DMS53 (cell line): ENCODE measurements at regions not wholly inside any gene's neighbourhood (a gene's known extent, or its start where the extent isn't known, plus 50 kb on each side); places are given as distances from the start of the nearest gene placed in this dataset.

ENCODE experiments used
- DNase-seq: peaks from one replicate; lab custom pipeline; 2025; lab: John Stamatoyannopoulos, UW

- DNase-seq = no peak
Observed at GRCh38 chr3:168394439-168394838, 298.7 kb upstream of the GOLIM4 start.

- DNase-seq = no peak
Observed at GRCh38 chr3:168386301-168386700, 290.6 kb upstream of the GOLIM4 start.

- no peak for DNase-seq
Observed at GRCh38 chr3:168384990-168385389, 289.3 kb upstream of the GOLIM4 start.

GRCh38 chr3:168383573-168383972 is 287.8 kb upstream of the GOLIM4 start:
- DNase-seq = no peak

- no peak for DNase-seq
Observed at GRCh38 chr3:168371846-168372245, 276.1 kb upstream of the GOLIM4 start.

GRCh38 chr3:168364967-168365366 is 269.2 kb upstream of the GOLIM4 start:
- no peak for DNase-seq

DNA sequence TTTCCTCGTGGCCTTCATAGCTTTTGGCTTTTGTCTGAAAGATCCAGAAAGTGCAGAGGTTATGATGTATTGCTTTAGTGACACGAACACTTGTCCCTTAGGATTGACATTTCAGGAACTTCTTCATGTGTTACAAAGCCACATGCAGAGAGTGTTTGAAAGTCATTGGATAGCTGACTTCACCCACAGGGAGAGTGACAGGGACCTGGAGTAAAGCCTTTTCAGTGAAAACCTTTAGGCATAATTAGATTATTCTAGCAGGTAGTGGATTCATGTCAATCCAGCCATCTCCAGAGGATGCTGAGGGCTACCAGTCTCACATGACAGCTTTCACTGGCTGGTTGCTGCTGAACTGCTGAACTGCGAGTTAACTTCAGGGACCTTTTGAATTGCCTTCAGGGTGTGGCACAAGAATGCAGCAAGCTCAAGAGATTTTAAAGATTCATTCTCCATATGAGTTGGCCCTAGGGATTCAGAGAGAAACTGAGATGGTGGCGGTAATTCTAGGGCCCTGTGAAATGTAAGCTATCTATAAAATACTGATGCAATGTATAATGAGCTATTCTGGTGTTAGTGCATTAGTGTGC is 267.0 kb upstream of the GOLIM4 start:
- DNase-seq = no peak

- no peak for DNase-seq
Observed at GRCh38 chr3:168362156-168362555, 266.4 kb upstream of the GOLIM4 start.

DNA sequence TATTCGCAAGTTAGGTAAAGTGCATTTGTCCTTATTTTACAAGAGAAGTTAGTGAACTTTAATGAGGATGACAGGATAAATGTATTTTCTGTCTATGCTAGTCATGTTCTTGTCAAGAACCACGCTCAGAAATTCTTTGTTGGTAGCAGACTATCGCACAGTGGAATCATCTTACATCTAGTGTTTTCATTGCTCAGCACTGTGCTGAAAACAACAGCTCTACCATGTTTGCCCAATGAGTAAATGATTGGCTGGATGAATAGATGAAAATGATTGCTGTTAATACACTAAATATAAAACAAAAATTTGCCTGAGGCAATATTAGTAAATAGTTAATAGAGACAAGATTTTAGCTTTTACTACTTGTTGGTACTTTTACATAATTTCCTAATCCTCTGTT is 265.3 kb upstream of the GOLIM4 start:
- DNase-seq = no peak

DNA sequence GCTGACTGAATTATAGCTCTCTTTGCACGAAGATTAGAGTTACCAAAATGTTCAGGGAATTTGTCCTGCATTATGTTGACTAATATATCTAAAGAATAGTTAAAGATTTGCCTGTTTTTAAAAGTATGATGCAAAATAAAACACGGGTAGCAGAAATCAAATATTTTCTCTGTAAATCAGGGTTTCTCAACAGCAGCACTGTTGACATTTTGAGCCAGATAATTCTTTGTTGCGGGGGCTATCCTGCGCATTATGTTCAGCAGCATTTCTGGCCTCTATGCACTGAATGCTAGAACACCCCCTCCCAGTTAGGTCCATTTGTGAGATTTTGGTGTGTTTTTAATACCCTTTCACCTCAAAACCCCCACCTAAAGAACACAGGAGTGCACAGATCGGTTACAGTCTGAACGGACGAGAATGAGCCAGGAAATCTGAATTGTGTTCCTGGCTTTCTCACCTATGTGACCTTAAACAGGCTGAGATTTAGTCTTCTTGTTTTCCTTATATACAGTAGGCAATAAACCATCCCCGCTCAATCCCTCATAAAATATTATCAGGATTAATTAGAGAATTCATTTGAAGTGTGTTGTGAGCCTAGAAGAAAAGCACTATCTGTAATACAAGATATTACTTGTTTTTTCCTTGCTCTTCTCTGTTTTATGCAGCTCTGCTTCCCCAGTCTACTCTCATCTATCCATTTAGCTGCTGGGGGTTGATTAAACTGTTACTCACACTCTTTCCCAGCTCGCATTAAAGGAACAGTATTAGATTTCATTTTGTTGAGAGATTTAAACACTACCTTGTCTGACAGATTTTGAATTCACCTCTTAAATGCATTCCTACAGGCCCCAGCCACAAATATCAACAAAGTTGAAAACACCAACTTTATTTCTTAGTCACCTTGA is 247.5 kb upstream of the GOLIM4 start:
- no peak for DNase-seq

GRCh38 chr3:168341956-168342936 is 246.5 kb upstream of the GOLIM4 start:
- DNase-seq = peak; percentile 43

GRCh38 chr3:168341192-168341815 is 245.6 kb upstream of the GOLIM4 start:
- no peak for DNase-seq

DNA sequence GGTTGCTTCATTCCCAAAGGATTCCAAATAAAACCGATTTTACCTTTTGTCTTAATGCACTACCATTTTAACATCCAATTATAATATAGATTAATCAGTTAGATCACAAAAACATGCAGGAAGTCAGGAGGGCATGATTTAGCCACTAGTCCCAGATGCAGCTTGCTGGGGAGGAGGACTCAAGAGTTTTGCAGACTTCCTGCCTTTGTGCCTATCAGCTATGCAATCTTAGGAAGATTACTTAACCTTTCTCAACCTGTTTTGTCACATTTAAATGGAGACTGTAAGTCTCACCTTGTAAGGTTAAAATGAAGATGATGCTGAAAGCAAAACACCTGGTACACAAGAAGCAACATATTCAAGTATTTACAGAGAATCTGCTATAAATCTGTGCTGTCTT is 242.4 kb upstream of the GOLIM4 start:
- no peak for DNase-seq

- DNase-seq = no peak
Observed at GRCh38 chr3:168336276-168336675, 240.6 kb upstream of the GOLIM4 start.

GRCh38 chr3:168333410-168333935 is 237.7 kb upstream of the GOLIM4 start:
- DNase-seq = no peak

DNA sequence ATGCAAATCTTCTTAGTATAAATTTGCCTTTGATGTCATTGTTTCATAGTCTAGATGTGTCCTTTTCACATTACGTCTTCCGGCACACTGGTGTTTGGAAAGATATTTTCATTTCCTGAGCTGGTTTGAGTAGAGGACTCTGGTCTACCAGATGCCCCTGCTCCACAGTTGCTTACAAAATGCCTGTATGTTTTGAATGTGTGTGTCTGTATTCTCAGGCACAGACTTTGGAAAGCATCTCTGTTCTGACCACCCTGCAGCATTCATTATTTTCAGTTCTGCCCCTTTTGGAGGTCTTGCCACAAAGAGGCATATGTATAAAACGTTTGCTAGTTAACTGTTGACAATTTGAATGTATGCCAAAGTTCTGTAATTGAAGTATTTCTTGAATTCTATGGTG is 236.0 kb upstream of the GOLIM4 start:
- no peak for DNase-seq

DNA sequence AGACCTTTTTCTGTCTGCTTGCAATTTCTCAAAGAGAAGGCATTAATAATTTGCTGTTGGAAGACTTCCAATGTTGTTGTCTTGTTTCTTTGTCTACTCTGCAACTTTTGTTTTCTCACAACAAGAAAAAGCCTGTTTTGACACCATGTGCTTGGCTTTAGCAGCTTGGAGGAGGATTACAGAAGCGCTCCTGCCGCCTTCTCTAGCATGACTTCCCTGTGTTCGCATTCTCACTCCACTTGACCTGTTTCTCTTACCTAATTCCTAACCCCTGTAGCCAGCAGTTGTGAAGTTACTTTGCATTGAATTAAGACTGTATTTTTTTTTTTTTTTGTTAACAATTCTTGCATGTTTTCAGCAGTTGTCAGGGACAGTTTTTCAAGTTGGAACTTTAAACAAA is 235.3 kb upstream of the GOLIM4 start:
- DNase-seq = no peak

DNA sequence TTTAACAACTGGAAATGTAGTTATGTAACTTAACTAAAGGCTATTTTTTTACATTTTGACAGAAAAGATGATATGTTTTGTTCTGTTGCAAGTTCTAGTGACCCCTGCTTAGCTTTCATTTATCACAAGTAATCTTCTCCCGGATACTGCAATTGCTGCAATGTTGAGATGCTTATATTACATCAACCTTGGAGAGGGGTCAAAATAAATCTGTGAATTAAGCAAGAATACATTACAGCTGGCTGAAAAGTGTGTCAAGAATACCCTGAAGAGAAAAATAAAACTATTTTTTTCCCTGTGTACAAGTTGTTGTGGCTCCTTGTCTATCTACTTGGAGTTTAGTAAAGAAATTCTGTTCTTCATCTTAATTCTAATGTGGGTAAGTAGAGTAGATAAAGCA is 232.1 kb upstream of the GOLIM4 start:
- no peak for DNase-seq

DNA sequence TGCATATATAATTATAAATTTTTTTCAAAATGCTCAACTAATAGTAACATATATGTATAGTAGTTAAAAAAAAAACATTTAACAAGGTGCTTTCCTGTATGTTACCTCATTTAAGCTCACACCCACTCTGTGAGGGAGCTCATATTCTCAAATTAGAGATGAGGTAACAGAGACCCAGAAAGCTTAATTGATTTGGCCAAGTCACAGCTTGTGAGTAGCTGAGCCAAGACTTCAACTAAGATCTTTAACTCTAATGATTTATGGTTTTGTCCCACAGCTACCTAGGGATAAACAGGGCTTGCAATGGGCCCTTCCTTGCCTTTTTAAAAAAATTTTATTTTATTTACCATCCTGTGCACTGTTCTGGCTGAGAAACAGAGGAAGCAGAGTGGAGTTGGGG is 230.0 kb upstream of the GOLIM4 start:
- DNase-seq = no peak

DNA sequence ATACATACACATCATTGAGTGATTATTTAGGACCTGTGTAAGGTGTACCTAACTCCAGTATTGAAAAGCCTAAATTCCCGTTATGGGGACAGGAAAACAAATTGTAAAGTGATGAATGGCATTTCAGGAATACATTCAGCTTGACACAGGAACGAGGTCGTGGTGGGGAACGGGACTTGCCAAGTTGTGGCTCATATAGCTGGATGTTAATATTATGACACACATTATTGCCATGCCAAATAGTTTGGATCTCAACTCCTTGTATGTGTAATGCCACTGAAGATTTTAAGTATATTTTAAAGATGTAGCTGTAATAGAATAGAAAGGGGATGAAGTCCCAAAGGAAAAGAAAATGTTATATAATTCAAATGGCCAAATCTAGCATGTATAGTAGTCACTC is 227.2 kb upstream of the GOLIM4 start:
- DNase-seq = no peak

DNA sequence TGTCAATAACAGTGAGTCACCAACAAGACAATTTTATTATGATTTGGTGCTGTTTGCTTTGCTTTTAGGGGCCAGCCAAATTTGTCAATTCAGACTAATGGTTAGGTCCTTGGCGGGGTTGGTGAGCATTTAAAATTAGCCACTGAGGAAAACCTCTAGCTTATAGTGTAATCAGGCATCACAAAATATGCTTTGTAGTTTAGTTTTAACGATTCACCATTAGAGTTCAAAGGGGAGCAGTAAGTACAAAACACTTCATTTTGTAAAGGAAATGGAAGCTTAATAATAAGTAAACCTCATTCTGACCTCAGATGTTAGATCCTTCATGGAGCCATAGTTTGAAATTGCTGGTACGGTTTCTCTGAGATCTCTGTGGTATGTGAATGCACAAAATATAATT is 218.4 kb upstream of the GOLIM4 start:
- no peak for DNase-seq

GRCh38 chr3:168312984-168313383 is 217.3 kb upstream of the GOLIM4 start:
- DNase-seq = no peak
